Smooth muscle cell (in vitro differentiated cells): ENCODE measurements at regions not wholly inside any gene's neighbourhood (a gene's known extent, or its start where the extent isn't known, plus 50 kb on each side); places are given as distances from the start of the nearest gene placed in this dataset.

Experiments used
- DNase-seq: peaks from one replicate; lab custom pipeline; 2025; ENCODE audit not compliant: unreplicated experiment; lab: John Stamatoyannopoulos, UW
- H2AFZ ChIP-seq: fragments of 200-600 bp; sonication (generic); 2 replicates; pipeline ENCODE4 v1.6.0; 2016; ENCODE audit warnings: antibody characterized with exemption, low read depth, mild to moderate bottlenecking
- H3F3A ChIP-seq: fragments of 200-600 bp; sonication (generic); 2 replicates; pipeline ENCODE4 v1.6.0; 2017; ENCODE audit warnings: antibody characterized with exemption, low read depth
- H3K27ac ChIP-seq: fragments of 200-600 bp; sonication (generic); 2 replicates; pipeline ENCODE4 v1.5.1; 2016; ENCODE audit warnings: low read depth, mild to moderate bottlenecking
- H3K27me3 ChIP-seq: fragments of 200-600 bp; sonication (generic); 2 replicates; pipeline ENCODE4 v1.6.1; 2016; ENCODE audit warnings: low read depth, mild to moderate bottlenecking
- H3K36me3 ChIP-seq: fragments of 200-600 bp; sonication (generic); 2 replicates; pipeline ENCODE4 v1.5.1; 2016; ENCODE audit warnings: low read depth
- H3K4me1 ChIP-seq: fragments of 200-600 bp; sonication (generic); 2 replicates; pipeline ENCODE4 v1.5.1; 2016; ENCODE audit warnings: low read depth
- H3K4me2 ChIP-seq: fragments of 200-600 bp; sonication (generic); 2 replicates; pipeline ENCODE4 v1.6.0; 2016; ENCODE audit warnings: mild to moderate bottlenecking
- H3K4me3 ChIP-seq: fragments of 200-600 bp; sonication (generic); 2 replicates; pipeline ENCODE4 v1.5.1; 2016; ENCODE audit warnings: mild to moderate bottlenecking
- H3K79me2 ChIP-seq: fragments of 200-600 bp; sonication (generic); 2 replicates; pipeline ENCODE4 v1.6.0; 2016; ENCODE audit warnings: low read depth, mild to moderate bottlenecking
- H3K9ac ChIP-seq: fragments of 200-600 bp; sonication (generic); 2 replicates; pipeline ENCODE4 v1.6.0; 2016; ENCODE audit warnings: low read depth
- H3K9me3 ChIP-seq: fragments of 200-600 bp; sonication (generic); replicated peaks from 2 replicates; pipeline ENCODE4 v1.5.1; 2016; ENCODE audit warnings: low read depth
- H4K20me1 ChIP-seq: fragments of 200-600 bp; sonication (generic); 2 replicates; pipeline ENCODE4 v1.6.0; 2016; ENCODE audit warnings: low read depth
- CTCF ChIP-seq: fragments of 200-600 bp; sonication (generic); IDR thresholded peaks from 2 replicates; pipeline ENCODE4 v1.5.1; 2017; ENCODE audit warnings: borderline replicate concordance, mild to moderate bottlenecking, antibody characterized with exemption; ENCODE audit not compliant: insufficient read depth, poor library complexity, severe bottlenecking
- WGBS: methylation state at CpG from one replicate; pipeline ENCODE4 v1.1.7; 2016; ENCODE audit warnings: low lambda C conversion rate; 5-methylcytosine and 5-hydroxymethylcytosine counted together

GRCh38 chr9:32705059-32705458 lies 69.6 kb upstream of the TAF1L start:
- Histone ChIP-seq H3F3A (no peaks in the 10 kb centered on the region), H3K9me3 (no peaks in the 10 kb centered on the region), H3K4me3 (no peak overlapping the region), H3K4me2 (peak overlapping the region; percentile 26), H3K4me1 (no peaks in the 10 kb centered on the region), H3K36me3 (no peaks in the 10 kb centered on the region), H3K27me3 (no peaks in the 10 kb centered on the region), H3K79me2 (no peaks in the 10 kb centered on the region), H3K27ac (peak overlapping the region; percentile 75), H4K20me1 (no peaks in the 10 kb centered on the region), H2AFZ (no peak overlapping the region), H3K9ac (peak overlapping the region; percentile 31)
- TF ChIP-seq CTCF: no peak
- WGBS: 41% methylated on average over 5 of the region's 5 CpGs
- no peak for DNase-seq

GRCh38 chr9:32706004-32706724 lies 70.7 kb upstream of the TAF1L start:
- Histone ChIP-seq H3K36me3 (no peaks in the 10 kb centered on the region), H3K27me3 (no peaks in the 10 kb centered on the region), H3K9ac (peak overlapping the region; percentile 8), H4K20me1 (no peaks in the 10 kb centered on the region), H3K27ac (peak overlapping the region; percentile 75), H3K79me2 (no peaks in the 10 kb centered on the region), H3K4me3 (no peak overlapping the region), H2AFZ (no peak overlapping the region), H3K4me1 (no peaks in the 10 kb centered on the region), H3K9me3 (no peaks in the 10 kb centered on the region), H3F3A (no peaks in the 10 kb centered on the region), H3K4me2 (peak overlapping the region; percentile 20)
- 48% methylated on average over 4 of the region's 4 CpGs for WGBS
- no peak for DNase-seq
- TF ChIP-seq CTCF: no peak

- Histone ChIP-seq H3K9ac (no peak overlapping the region), H2AFZ (no peak overlapping the region), H3K27me3 (no peaks in the 10 kb centered on the region), H3K4me2 (peak overlapping the region; percentile 20), H3K9me3 (no peaks in the 10 kb centered on the region), H3K27ac (no peak overlapping the region), H3F3A (no peaks in the 10 kb centered on the region), H3K4me1 (no peaks in the 10 kb centered on the region), H3K4me3 (no peak overlapping the region), H4K20me1 (no peaks in the 10 kb centered on the region), H3K79me2 (no peaks in the 10 kb centered on the region), H3K36me3 (no peaks in the 10 kb centered on the region)
- no peak for TF ChIP-seq CTCF
- 96% methylated on average over 5 of the region's 5 CpGs for WGBS
- no peak for DNase-seq
Observed at GRCh38 chr9:32706725-32707100, 71.2 kb upstream of the TAF1L start.

- Histone ChIP-seq H3K27ac (no peak overlapping the region), H3K4me2 (no peak overlapping the region), H3K9me3 (no peaks in the 10 kb centered on the region), H4K20me1 (no peaks in the 10 kb centered on the region), H3K36me3 (no peaks in the 10 kb centered on the region), H3K27me3 (no peaks in the 10 kb centered on the region), H3K79me2 (no peaks in the 10 kb centered on the region), H3K4me3 (no peak overlapping the region), H2AFZ (no peak overlapping the region), H3K4me1 (no peaks in the 10 kb centered on the region), H3F3A (no peaks in the 10 kb centered on the region), H3K9ac (no peak overlapping the region)
- no peak for DNase-seq
- WGBS: 75% methylated on average over 5 of the region's 5 CpGs
- no peak for TF ChIP-seq CTCF
Observed at GRCh38 chr9:32707326-32707725, 71.9 kb upstream of the TAF1L start.
